A549 (cell line): ENCODE measurements at regions not wholly inside any gene's neighbourhood (a gene's known extent, or its start where the extent isn't known, plus 50 kb on each side); places are given as distances from the start of the nearest gene placed in this dataset.

Experiments
- CEBPB ChIP-seq, 2 experiments: fragments of >200 bp in 1 of 2; sonication (Bioruptor Twin) in 1 of 2; formaldehyde crosslinking in 1 of 2; IDR thresholded peaks; 2 replicates each; pipeline ENCODE4 v1.6.1; 2012 to 2016
- CHD2 ChIP-seq: fragments of 150-350 bp; IDR thresholded peaks from 2 replicates; pipeline ENCODE4 v1.6.1; 2014; ENCODE audit warnings: low read length; ENCODE audit not compliant: partially characterized antibody
- CTCF ChIP-seq: fragments of >200 bp; sonication (Bioruptor Twin); formaldehyde crosslinking; IDR thresholded peaks from 3 replicates; pipeline ENCODE4 v1.5.1; 2016
- EP300 ChIP-seq, 2 experiments: fragments of >200 bp; sonication (Bioruptor Twin); formaldehyde crosslinking; IDR thresholded peaks; 2 replicates in 1 of 2; 3 replicates in 1 of 2; pipeline ENCODE4 v1.6.1; 2016 to 2017
- JUN ChIP-seq, 2 experiments: fragments of >200 bp; sonication (Bioruptor Twin); formaldehyde crosslinking; IDR thresholded peaks; 2 replicates in 1 of 2; 3 replicates in 1 of 2; pipeline ENCODE4 v1.6.1; 2016 to 2017
- PBX3 ChIP-seq: IDR thresholded peaks from 2 replicates; pipeline ENCODE4 v1.6.1; 2012
- PHF8 ChIP-seq: fragments of 200-600 bp; sonication (generic); IDR thresholded peaks from 2 replicates; pipeline ENCODE4 v1.6.1; 2016; ENCODE audit warnings: low read depth, mild to moderate bottlenecking, antibody characterized with exemption, moderate library complexity, borderline replicate concordance
- POLR2A ChIP-seq: IDR thresholded peaks from 2 replicates; pipeline ENCODE4 v1.6.1; 2012; ENCODE audit warnings: mild to moderate bottlenecking, low read length
- RAD21 ChIP-seq, 2 experiments: fragments of >200 bp in 1 of 2; sonication (Bioruptor Twin) in 1 of 2; formaldehyde crosslinking in 1 of 2; IDR thresholded peaks in 1 of 2; conservative IDR thresholded peaks in 1 of 2; 2 replicates in 1 of 2; 3 replicates in 1 of 2; pipeline ENCODE4 v1.6.1; 2012 to 2018; ENCODE audit warnings: inconsistent platforms in 1 of 2
- USF2 ChIP-seq: fragments of 450-650 bp; IDR thresholded peaks from 2 replicates; pipeline ENCODE4 v1.6.1; 2014; ENCODE audit warnings: antibody characterized with exemption

GRCh38 chr1:18043871-18044270, 63.7 kb upstream of the IGSF21 start:
- TF ChIP-seq CTCF = no peak
- TF ChIP-seq CHD2 = no peak
- TF ChIP-seq PBX3 = no peak
- no peak for TF ChIP-seq CEBPB (IDR thresholded peaks at IDR 0.05)
- no peak for TF ChIP-seq EP300 (IDR thresholded peaks at IDR 0.05)
- no peak for TF ChIP-seq POLR2A
- no peak for TF ChIP-seq PHF8
- TF ChIP-seq JUN (IDR thresholded peaks at IDR 0.05) = no peak
- TF ChIP-seq RAD21 (conservative IDR thresholded peaks at IDR 0.05 in 1 of 2, IDR thresholded peaks at IDR 0.05 in 1 of 2) = no peak
- no peak for TF ChIP-seq USF2
